ENCODE measurements at regions not wholly inside any gene's neighbourhood (a gene's known extent, or its start where the extent isn't known, plus 50 kb on each side); places are given as distances from the start of the nearest gene placed in this dataset.

GRCh38 chr2:76467326-76467725 is 756.6 kb upstream of the GCFC2 start:
- ChIA-PET CTCF (no interaction called here), POLR2A (no interaction called here)
- H3K4me3 ChIP-seq (ENCODE audit: low read depth, low read length) = no peak overlapping the region
- TF ChIP-seq CTCF (IDR thresholded peaks at IDR 0.05; ENCODE audit: insufficient read depth, low read length, missing control alignments) = no peak
- DNase-seq (ENCODE audit: low read depth, low spot score) = no peak

GRCh38 chr2:76464310-76464709 is 753.6 kb upstream of the GCFC2 start:
- no peak for DNase-seq (ENCODE audit: low read depth, low spot score)
- TF ChIP-seq CTCF (IDR thresholded peaks at IDR 0.05; ENCODE audit: insufficient read depth, low read length, missing control alignments) = no peak
- POLR2A ChIA-PET = no interaction called here
- CTCF ChIA-PET = no interaction called here
- H3K4me3 ChIP-seq (ENCODE audit: low read depth, low read length) = no peak overlapping the region

GRCh38 chr2:76461431-76461830 is 750.7 kb upstream of the GCFC2 start:
- CTCF ChIA-PET = no interaction called here
- no peak for TF ChIP-seq CTCF (IDR thresholded peaks at IDR 0.05; ENCODE audit: insufficient read depth, low read length, missing control alignments)
- DNase-seq (ENCODE audit: low read depth, low spot score) = no peak
- no peak overlapping the region for H3K4me3 ChIP-seq (ENCODE audit: low read depth, low read length)
- POLR2A ChIA-PET = no interaction called here

- H3K4me3 ChIP-seq (ENCODE audit: low read depth, low read length) = no peak overlapping the region
- ChIA-PET CTCF (no interaction called here), POLR2A (no interaction called here)
- no peak for DNase-seq (ENCODE audit: low read depth, low spot score)
- no peak for TF ChIP-seq CTCF (IDR thresholded peaks at IDR 0.05; ENCODE audit: insufficient read depth, low read length, missing control alignments)
Observed at GRCh38 chr2:76455910-76456309, 745.2 kb upstream of the GCFC2 start.

- ChIA-PET CTCF (no interaction called here), POLR2A (no interaction called here)
- TF ChIP-seq CTCF (IDR thresholded peaks at IDR 0.05; ENCODE audit: insufficient read depth, low read length, missing control alignments) = no peak
- DNase-seq (ENCODE audit: low read depth, low spot score) = no peak
- H3K4me3 ChIP-seq (ENCODE audit: low read depth, low read length) = no peak overlapping the region
Observed at GRCh38 chr2:76450024-76450475, 739.3 kb upstream of the GCFC2 start.

GRCh38 chr2:76448956-76449355 is 738.2 kb upstream of the GCFC2 start:
- ChIA-PET POLR2A (no interaction called here), CTCF (no interaction called here)
- TF ChIP-seq CTCF (IDR thresholded peaks at IDR 0.05; ENCODE audit: insufficient read depth, low read length, missing control alignments) = no peak
- DNase-seq (ENCODE audit: low read depth, low spot score) = no peak
- H3K4me3 ChIP-seq (ENCODE audit: low read depth, low read length) = no peak overlapping the region
